Cerebellar nuclear complex (tissue), 1 donor: ENCODE measurements at regions not wholly inside any gene's neighbourhood (a gene's known extent, or its start where the extent isn't known, plus 50 kb on each side); places are given as distances from the start of the nearest gene placed in this dataset.
A peak's percentile ranks its signal among the peaks of the same experiment; 100 is the strongest.
"Not testable (repeated sequence)": the region's sequence is repeated elsewhere in the genome, so short reads cannot be mapped to it uniquely, and the experiment has no call there.

Source experiments
- DNase-seq, 2 experiments: peaks; one replicate each; lab custom pipeline; 2025; lab: John Stamatoyannopoulos, UW

DNA sequence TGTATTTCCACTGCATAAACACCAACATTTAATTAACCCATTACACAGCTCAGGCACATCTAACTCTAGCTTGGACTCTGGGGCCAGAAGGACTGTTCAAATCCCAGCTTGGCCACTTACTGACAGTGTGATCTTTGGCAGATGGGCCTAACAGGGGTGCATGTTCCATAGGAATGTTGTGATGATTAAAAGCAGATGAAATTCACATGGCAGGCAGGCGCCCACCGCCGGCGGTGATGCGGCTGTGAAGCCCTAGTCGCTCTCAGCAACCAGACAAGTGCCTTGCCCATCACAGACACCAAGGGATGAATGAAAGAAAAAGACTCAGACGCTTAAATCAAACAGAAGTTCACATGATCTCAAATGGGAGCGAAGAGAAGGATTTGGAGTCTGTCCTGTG, 84.6 kb upstream of the WSB1 start:
- no peak for DNase-seq

DNA sequence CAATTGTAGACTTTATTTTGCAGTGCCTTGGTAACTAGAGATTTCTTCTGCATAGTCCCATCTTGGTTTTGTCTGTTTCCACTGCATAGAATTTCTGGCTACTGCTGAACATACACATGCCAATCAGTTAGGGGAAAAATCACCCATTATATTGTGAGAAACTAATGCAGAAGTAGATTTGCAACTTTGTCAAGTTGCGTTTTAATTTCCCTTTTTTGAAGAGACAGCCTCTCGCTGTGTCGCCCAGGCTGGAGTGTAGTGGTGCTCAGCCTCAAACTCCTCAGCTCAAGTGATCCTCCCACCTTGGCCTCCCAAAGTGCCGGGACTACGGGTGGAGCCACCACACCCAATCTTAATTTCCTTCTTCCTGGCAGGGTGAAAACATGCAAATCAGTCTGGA, 83.1 kb upstream of the WSB1 start:
- not testable (repeated sequence) for DNase-seq

DNA sequence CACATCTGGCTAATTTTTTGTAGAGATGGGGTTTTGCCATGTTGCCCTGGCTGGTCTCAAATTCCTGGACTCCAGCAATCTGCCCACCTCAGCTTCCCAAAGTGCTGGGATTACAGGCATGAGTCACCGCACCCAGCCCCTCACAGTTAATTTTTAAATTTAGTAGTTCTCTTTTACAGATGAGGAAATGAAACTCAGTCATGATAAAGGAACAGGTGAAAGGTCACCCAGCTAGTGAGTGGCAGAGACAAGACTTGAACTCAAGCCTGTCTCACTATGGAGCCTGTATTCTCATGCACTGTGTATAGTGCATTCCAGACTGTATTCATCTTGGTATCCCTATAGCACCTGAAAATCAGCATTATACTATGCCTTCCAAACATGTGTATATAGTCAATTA, 77.1 kb upstream of the WSB1 start:
- DNase-seq = no peak

DNA sequence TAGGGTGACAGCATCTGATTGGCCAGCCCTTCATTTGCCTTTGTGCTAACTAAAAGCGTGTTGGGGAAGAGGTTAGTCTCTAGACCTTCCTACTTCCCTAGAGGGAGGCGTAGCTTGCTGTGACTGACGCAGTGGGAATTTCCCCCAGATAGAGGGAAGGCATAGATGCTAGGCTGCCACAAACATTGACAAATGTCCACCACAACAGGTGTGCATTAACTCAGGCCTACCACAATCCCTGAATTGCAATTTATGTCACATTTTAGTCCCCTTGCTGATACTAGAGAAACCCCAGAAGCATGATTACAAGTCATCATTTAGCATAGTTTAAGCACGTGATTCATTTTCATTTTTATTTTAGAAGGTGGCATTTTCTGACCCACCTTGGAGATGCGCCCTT, 76.3 kb upstream of the WSB1 start:
- DNase-seq = no peak

DNA sequence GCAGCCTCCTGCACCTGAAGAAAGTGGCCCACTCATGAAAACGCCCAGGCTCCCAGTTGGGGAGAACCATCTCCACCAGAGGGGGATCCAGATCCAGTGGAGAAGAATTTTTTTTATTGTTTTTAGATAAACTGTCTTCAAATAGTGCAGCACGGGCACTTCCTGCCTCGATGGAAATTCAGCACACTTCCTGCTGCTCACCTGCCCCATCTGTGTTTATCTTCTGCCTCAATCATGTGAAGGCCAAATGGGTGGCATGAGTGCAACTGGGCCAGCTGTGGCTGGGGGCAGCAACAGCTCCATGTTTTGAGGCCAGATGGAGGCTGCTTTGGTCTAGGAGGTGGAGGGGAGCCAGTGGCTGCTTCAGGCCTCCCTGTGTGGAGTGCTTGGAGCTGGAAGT, 75.9 kb upstream of the WSB1 start:
- DNase-seq = no peak

DNA sequence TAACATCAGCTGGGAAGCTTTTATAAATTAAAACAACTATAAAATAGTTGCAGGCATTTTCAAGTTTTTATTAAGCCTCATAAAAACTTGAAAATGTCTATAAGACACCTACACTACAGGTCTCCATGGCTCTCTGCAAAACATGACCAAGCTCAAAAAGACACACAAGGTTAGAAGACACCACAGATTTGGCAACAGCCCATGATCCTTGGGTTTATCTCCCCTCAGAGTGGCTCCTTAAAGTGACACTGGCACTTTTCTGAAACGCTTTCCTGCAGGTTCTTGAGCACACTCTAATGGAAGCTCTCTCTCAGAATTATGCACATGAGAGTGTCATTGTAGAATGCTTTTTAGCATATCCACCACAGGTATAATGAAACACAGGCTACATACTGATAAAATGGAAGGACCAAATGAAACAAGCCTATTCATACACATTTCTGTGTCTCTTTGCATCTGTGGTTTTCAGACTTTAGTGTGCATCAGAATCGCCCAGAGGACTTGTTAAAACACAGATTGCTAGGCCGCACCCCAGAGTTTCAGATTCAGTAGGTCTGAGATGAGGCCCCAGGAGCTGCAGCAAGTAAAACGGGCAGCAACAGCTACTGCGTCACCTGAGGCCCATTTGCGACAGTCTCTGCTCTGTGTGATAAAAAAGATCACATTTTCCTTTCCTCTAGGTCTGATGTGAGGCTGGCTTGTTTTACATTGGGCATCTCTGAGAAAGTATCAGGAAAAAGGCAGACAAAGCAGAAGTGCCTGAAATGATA, 75.0 kb upstream of the WSB1 start:
- no peak for DNase-seq

DNA sequence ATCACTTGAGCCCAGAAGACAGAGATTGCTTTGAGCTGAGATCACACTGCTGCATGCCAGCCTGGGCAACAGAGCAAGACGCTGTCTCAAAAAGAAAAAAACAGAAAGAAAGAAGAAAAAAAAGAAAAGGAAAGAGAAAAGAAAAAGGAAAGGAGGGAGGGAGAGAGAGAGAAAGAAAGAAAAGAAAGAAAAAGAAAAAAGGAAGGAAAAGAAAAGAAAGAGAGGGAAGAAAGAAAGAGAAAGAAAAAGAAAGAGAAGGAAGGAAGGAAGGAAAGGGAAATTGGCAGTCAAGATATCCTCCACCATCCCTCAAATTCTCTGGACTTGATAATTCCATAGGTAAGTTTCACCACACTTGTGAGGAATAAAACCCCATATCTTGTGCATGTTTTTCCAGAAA, 71.4 kb upstream of the WSB1 start:
- DNase-seq = no peak

DNA sequence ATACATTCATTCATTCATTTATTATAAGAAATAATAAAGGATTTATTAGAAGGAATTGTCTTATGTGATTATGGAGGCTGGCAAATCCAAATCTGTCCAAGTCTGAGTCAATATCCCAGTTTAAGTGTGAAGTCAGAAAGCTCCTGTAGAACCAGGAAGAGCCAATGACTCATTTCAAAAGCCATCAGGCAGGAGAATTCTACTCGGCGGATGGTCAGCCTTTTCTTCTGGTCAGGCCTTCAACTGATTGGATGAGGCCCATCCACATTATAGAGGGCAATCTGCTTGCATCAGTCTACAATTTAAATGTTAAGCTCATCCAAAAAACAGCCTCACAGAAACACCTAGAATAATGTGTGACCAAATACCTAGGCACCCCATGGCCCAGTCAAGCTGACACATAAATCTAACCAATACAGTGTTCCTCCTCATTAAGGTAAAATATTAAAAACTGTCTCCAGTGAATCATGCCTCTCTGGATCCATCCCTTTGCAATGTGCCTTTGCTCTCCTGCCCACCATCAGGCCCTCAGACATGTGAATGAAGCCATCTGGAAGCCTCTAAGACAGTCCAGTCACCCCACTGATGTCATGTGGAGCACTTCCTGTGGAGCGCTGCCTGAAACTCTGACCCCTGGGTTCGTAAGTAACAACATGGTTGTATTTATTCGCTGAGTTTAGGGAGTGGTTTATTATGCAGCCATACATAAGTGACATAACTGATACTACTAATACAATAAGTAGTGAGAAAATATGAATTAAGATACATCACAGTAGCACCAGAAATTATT, 69.2 kb upstream of the WSB1 start:
- DNase-seq = no peak

DNA sequence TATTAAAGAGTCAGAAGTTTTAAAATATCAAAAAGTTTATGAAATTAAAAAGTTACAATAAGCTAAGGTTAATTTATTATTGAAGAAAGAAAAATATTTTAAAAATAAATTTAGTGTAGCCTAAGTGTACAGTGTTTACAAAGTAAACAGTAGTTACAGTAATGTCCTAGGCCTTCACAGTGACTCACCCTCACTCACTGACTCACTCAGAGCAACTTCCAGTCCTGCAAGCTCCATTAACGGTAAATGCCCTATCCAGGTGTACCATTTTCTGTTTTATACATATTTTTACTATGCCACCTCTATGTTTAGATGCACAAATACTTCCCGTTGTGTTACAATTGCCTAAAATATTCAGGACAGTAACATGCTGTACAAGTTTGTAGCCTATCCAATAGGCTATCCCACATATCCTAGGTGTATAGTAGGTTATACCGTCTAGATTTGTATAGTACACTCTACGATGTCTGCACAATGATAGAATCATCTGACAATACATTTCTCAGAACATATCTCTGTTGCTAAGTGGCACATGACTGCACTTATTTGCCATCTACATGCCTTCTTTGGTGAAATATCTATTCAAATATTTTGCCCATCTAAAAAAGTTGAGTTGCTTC, 67.2 kb upstream of the WSB1 start:
- no peak for DNase-seq

DNA sequence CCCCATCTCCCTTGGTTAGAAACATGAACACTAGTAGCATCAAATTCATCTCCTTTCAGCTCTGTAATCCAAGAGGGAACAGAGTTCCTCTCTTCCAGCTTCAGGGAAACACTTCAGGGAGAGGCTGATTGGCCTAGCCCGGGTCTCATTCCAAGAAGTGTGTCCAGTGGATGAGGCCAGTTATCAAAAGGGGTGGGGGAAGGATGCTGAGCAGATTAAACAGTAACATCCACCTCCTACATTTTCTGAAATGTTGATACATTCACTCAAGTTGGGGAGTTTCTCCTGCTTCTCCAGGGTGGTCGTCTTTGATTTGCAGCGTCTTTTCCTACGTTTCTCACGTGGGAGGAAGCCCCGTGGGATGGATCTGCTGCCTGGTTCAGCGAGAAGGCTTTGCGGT, 62.9 kb upstream of the WSB1 start:
- no peak for DNase-seq

DNA sequence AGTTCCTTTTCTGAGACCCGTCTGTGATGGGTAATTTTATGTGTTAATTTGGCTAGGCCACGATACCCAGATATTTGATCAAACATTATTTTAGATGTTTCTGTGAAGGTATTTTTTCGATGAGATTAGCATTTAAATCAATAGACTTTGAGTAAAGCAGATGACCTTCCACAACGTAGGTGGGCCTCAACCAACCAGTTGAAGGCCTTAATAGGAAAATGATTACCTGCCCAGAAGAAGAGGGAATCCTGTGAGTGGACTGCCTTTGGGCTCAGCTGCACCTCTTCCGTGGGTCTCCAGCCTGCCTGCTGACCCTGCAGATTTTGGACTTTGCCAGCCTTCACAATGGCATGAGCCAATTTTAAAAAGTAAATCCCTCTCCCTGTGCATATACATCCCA, 61.6 kb upstream of the WSB1 start:
- no peak for DNase-seq

DNA sequence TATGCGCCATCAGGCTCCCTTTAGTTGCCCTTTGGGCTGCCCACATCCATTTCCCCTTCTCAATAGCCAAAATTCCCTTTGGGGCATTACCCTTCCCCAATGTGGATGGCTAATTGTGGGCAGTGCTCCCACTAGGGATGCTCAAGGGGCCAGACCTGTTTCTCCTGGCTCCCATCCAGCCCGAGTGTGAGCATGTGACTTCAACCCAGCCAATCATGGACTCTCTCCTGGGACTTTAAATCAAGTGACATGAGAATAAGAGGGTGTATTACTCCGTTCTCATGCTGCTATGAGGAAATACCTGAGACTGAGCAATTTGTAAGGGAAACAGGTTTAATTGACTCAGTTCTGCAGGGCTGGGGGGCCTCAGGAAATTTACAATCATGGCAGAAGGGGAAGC, 60.9 kb upstream of the WSB1 start:
- DNase-seq = no peak

DNA sequence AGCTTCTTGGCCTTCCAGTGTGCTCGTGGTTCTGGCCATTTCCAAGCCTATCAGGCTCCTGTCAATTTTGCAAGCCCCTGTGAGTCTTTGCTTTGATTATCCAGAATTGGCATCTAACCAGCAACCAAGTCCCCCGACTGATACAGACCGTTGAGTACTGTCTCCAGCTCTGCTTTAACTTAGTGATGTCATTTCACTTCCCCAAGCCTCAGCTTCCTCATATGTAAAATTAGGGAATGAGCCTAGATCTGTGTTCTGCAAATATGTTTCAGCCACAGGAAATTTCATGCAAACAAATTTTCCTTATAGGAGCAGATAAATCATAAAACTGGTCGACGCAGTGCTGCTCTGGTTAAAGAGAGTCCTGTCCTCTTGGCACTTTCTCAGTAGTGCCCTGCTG, 60.1 kb upstream of the WSB1 start:
- DNase-seq = no peak

DNA sequence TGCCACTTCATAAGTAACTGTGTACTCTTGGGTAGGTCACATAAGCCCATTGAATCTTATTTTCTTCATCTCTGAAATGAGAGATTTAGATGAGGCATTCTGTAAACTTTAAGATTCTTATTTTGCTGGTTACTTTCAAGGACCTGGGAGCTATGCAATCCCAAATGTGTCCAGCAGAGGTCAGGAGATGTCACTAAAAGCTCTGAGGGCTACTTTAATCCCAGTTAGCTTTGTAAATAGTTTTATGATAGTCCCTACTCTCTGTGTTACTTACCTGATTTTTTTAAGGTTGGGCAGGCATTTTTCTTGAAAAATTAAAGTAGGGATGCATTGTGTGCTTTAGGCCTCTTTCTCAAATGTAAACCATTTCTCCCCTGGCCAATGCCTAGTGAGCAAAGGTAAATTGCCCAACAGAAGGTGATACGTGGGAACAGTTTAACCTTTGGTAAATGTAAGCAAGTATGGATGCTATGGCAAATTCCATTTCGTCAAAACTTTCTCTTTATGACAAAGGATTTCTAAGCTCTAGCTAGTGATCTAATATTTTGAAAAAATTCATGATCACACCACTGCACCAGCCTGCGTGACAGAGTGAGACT, 57.1 kb upstream of the WSB1 start:
- DNase-seq = peak in 1 of 2 experiments; percentile 37

DNA sequence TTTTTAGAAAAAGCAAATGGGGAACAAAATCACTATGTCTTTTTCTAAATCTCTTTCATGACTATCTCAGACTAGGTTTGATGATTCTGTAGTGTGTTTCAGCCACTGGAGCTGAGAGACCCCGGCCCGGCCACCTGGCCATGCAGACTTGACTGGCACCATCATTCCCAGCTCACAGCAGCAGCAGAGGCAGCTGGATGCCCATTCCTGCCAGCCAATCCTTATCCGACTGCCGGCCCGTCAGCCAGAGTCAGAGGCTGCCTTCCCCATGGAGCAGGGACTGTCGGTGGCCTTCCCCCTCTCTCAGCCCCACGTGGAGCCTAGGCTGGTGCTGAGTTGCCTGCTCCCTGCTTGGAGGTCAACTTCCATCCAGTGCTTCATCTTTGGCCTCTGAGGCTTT, 56.0 kb upstream of the WSB1 start:
- DNase-seq = no peak

DNA sequence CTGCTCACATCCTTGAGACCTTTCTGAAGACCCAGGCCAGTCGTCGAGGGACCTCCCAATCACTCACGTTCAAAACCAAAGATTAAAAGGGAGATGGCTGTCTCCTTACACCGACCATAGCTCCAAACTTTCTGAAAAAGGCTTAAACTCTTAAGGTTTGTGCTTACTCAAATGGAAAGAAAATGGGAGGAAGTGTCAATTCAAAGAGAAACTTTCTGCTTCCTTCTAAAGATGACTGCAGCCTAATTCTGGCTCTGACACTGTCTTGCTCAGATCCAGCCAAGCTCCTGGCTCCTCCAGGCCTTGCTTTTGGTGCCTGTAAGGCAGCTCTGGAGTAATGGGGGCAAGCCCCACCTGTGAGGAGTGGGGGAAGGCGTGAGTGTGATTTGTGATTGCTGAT, 54.9 kb upstream of the WSB1 start:
- DNase-seq = no peak

DNA sequence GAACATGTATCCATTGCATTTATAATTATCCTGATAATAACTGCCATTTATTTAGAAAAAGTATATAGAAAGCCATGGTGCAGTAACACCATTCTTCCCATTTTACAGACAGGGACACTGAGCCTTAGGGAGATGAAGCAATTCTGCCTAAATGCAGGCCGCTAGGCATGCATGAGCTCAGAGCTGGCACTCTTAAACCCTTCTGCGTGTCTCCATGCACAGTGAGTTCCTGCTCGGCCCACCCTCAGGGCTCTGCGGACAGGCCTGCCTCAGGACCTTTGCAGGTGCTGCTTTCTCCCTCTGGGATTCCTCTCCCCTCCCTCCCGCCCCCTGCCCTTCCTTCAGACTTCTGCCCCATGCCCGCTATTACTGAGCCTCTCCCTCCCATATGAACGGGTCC, 54.3 kb upstream of the WSB1 start:
- no peak for DNase-seq

DNA sequence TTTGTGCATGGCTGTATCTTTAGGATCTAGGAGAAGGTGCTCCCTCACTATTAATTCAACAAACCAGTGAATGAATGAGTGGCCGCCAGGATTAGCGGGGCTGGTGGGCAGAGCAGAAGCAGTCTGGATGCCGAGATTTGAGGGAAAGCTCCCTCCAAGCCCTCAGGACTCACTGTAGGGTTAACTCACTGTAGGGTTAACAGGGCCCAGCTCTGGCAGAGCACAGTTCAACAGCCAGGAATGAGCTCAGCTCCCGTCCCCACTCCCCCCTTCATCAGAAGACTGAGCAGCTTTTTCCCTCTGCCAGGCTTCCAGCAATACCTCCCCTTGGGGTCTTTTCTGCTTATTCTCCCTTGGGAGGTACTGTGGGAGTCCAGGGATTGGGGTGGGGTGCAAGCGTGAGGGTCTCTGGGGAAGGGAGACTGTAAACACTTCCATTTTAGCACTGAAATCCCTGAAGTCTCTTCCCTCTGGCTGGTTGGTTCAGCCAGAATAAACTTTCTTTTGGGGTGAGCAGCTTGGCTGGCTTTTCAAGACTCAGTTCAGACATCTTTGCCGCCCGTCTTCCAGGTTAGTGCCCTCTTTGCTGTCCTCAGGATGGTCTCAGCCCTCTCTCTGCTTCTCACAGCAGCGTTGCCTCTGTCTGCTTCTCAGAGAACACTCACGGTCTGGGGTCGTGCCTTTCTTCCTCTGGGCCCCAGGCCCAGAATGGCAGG, 53.7 kb upstream of the WSB1 start:
- no peak for DNase-seq

DNA sequence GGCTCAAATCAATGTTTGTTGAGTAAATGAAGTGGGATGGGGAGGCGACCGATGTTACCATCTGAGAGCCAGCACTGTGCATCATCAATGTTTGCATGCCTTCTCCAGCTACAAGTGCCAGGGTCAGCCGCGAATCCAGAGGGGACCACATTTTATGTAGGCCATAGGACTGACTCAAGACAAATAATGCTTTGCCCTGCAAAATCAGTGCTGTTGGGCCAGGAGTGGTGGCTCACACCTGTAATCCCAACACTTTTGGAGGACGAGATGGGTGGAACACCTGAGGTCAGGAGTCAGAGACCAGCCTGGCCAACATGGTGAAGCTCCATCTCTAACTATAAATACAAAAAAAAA, 53.1 kb upstream of the WSB1 start:
- DNase-seq = no peak

DNA sequence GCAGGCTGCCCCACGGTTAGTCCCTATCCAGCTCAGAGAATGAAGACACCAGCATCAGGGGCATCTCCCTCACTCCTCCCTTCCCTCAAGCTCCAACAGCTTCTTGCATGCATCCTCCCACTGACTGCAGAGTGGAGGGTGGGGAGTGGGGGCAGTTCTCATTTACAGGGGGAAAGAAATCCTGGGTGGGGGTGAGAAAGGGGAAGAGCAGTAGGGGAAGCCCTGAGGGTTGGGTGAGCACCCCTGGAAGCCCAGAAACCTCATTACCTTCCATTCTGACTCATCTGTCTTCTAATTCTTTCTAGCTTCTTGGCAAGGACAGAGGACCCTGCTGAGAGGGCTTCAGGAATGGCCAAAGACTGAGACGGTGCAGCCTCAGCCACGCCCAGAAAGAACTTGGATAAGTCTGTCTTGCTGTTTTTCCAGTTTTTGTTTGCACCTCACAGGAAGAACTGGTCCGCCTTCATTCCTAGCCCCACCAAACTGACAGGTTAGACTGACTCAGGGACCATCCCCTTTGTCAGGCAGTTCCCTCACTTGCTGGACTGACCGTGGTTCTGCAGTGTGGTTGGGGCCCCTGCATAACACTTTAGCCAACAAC, 52.5 kb upstream of the WSB1 start:
- no peak for DNase-seq

DNA sequence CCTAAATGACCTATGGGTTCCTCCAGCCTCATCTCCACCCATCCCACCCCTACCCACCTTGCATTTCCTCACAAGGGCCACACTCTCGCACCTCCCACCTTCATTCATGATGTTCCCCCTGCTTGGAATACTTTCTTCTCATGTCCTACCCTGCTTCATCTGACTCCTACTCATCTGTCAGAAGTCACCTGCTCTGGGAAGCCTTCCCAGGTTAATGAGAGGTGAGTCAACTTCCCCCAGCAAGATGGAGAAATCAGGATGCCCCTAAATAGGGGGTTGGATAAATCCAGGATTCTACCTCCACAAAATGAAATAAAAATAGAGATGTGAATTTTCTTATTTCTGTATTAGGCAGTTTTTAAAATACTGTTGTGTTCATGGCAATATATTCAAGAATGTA, 51.0 kb upstream of the WSB1 start:
- no peak for DNase-seq

DNA sequence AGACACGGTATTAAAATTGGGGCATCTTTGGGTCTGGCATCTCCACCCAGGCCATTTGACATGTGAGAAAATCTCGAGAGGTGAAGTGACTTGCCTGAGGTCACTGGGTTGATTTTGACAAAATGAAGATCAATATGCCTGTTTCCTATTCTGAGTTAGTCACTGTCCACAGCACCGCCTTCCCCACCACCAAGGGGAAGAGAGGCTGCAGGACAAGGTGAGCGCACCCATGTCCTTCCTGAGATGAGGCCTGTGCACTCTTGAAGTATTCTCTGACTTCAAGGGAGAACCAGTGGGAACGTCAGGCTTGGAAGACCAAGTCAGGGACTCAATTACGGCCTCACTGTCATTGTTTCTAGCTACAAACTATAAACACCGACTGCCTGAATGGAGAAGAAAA, 49.9 kb upstream of the WSB1 start:
- DNase-seq = no peak
